Lower leg skin (tissue), 4 donors: ENCODE measurements at regions not wholly inside any gene's neighbourhood (a gene's known extent, or its start where the extent isn't known, plus 50 kb on each side); places are given as distances from the start of the nearest gene placed in this dataset.

Source experiments
- DNase-seq, 2 donors: peaks; one replicate each; pipeline ENCODE4 v3.0.0-alpha.2; 2019; ENCODE audit warnings: low spot score in 2 of 2
- H3K4me3 ChIP-seq: fragments of 200-600 bp; sonication (generic); 2 replicates; pipeline ENCODE4 v1.5.1; 2017; ENCODE audit warnings: mild to moderate bottlenecking, low read depth; ENCODE audit not compliant: poor library complexity, severe bottlenecking
- POLR2A ChIP-seq, 2 donors: fragments of 450-650 bp; IDR thresholded peaks; one replicate each; pipeline ENCODE4 v1.6.1; 2016 to 2017; ENCODE audit warnings: antibody characterized with exemption in 2 of 2, mild to moderate bottlenecking in 1 of 2, moderate library complexity in 1 of 2
- WGBS, 2 donors: methylation state at CpG; one replicate each; pipeline ENCODE4 v1.1.5; 2018; 5-methylcytosine and 5-hydroxymethylcytosine counted together
- intact Hi-C: fragments of 100-400 bp; cut with DNase I; formaldehyde crosslinking; loops from one replicate; pipeline ENCODE4 v1.15.0; 2023; ENCODE audit warnings: low total_unique reads
- TF ChIP-seq, protein P1 (sequence below), 3 donors: fragments of 450-650 bp; IDR thresholded peaks; one replicate each; pipeline ENCODE4 v1.5.1; 2016; ENCODE audit warnings: antibody characterized with exemption in 3 of 3, mild to moderate bottlenecking in 3 of 3, moderate library complexity in 2 of 3

DNA sequence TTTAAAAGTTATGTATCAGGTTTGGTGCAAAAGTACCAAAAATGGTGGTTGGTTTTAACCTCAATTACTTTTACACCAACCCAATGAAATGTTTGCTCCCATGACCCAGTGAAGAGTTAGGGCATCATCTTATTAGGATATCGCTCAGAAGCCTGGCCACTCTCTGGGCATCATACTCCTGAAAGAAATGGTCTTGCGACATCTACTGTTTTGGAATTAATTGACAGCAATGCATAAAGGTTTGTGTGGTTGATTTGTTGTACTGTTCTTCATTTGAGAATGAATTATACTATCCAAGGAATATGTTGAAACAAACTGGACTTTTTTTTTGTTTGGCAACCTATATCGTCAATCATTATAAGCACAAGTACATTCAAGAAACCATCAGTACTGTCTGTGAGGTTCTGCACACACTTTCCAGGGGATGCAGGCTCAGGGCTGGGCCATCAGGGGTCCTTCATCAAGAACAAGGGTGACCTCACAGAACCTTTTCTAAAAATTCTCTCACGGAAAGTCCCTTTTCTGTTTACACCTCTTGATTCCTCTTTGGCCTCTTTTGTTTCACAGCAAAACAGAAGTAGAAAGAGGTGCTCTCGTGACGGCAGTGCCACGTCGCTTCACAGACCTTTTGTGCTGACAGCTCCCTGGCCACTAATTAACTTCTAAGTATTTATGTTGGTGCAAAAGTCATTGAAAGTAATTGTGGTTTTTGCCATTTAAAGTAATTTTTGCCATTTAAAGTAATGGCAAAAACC lies 117.2 kb upstream of the KLF6 start:
- TF ChIP-seq, protein P1, sequence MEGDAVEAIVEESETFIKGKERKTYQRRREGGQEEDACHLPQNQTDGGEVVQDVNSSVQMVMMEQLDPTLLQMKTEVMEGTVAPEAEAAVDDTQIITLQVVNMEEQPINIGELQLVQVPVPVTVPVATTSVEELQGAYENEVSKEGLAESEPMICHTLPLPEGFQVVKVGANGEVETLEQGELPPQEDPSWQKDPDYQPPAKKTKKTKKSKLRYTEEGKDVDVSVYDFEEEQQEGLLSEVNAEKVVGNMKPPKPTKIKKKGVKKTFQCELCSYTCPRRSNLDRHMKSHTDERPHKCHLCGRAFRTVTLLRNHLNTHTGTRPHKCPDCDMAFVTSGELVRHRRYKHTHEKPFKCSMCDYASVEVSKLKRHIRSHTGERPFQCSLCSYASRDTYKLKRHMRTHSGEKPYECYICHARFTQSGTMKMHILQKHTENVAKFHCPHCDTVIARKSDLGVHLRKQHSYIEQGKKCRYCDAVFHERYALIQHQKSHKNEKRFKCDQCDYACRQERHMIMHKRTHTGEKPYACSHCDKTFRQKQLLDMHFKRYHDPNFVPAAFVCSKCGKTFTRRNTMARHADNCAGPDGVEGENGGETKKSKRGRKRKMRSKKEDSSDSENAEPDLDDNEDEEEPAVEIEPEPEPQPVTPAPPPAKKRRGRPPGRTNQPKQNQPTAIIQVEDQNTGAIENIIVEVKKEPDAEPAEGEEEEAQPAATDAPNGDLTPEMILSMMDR (IDR thresholded peaks at IDR 0.05) = no peak
- TF ChIP-seq POLR2A (IDR thresholded peaks at IDR 0.05) = no peak
- WGBS, 2 donors = 56 to 64% methylated on average over 8 of the region's 8 CpGs
- intact Hi-C loops = no loop called here
- no peak for DNase-seq
- H3K4me3 ChIP-seq = no peak overlapping the region

GRCh38 chr10:3901370-3901769 lies 116.4 kb upstream of the KLF6 start:
- intact Hi-C loops = no loop called here
- WGBS, 2 donors = 83 to 85% methylated on average over 2 of the region's 2 CpGs

DNA sequence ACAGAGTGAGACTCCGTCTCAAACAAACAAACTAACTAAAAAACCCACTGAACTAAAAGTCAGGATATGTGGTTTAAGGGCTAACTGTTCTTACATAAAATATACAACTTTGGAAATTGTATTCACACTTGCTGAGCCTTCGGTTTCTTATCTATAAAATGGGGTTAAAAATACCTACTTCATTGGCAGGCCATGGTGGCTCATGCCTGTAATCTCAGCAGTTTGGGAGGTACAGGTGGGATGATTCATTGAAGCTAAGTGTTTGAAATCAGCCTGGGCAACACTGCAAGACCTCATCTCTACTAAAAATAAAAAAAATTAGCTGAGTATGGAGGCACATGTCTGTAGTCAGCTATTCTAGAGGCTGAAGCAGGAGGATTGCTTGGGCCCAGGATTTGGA lies 115.4 kb upstream of the KLF6 start:
- DNase-seq = no peak
- no peak overlapping the region for H3K4me3 ChIP-seq
- no peak for TF ChIP-seq POLR2A (IDR thresholded peaks at IDR 0.05)
- TF ChIP-seq, protein P1 (IDR thresholded peaks at IDR 0.05) = no peak
- WGBS, 2 donors = 92 to 93% methylated on average over 2 of the region's 2 CpGs
- intact Hi-C loops = no loop called here

More at GRCh38 chr10:3901370-3901769, 116.4 kb upstream of the KLF6 start:
- no peak for DNase-seq
- H3K4me3 ChIP-seq = no peak overlapping the region
- TF ChIP-seq, protein P1 (IDR thresholded peaks at IDR 0.05) = no peak
- TF ChIP-seq POLR2A (IDR thresholded peaks at IDR 0.05) = no peak

GRCh38 chr10:3898821-3899220 lies 113.8 kb upstream of the KLF6 start:
- intact Hi-C loops = no loop called here
- no peak for TF ChIP-seq POLR2A (IDR thresholded peaks at IDR 0.05)
- TF ChIP-seq, protein P1 (IDR thresholded peaks at IDR 0.05) = no peak
- no peak overlapping the region for H3K4me3 ChIP-seq
- 54 to 62% methylated on average over 4 of the region's 4 CpGs for WGBS, 2 donors
- DNase-seq = no peak

DNA sequence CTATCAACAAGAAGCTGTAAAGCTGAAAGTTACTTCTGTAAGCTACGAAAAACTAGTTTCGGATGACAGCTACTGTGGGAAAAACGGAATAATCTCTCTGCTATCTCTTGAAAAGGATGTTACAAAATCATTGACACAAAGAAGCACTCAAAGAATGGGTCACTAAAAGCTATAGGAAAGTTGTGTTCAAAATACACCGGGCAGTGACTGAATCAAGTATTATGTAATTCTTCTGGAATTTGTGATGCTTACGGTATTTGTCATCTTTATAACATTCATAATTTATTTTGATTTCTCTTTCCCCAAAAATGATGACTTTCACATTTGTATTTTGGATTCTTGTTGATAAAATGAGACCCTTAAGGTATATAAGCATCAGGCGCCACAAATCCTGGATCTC lies 112.1 kb upstream of the KLF6 start:
- TF ChIP-seq POLR2A (IDR thresholded peaks at IDR 0.05) = no peak
- TF ChIP-seq, protein P1 (IDR thresholded peaks at IDR 0.05) = no peak
- DNase-seq = no peak
- no peak overlapping the region for H3K4me3 ChIP-seq
- intact Hi-C loops = no loop called here
- WGBS, 2 donors = 51 to 75% methylated on average over 6 of the region's 6 CpGs

DNA sequence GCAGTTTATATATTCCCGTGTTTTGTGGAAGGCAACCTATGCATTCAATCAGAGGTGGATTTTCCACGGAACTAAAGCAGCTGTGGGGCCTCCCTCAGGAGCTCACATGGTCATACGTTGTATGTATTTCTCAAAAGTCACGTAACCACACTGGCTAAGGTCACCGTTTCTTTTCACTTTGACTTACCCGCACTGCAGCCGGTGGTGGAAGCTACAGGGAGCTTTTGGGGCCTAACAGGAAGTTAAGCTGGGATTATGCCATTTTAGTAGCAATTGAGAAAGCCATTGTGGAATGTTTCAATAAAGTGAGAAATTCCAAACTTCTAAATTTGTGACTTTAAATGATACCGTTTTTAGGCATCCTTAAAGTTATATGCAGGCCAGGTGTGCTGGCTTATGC lies 111.2 kb upstream of the KLF6 start:
- WGBS, 2 donors = 90 to 92% methylated on average over 8 of the region's 8 CpGs
- intact Hi-C loops = no loop called here
- no peak for DNase-seq
- H3K4me3 ChIP-seq = no peak overlapping the region
- no peak for TF ChIP-seq POLR2A (IDR thresholded peaks at IDR 0.05)
- TF ChIP-seq, protein P1 (IDR thresholded peaks at IDR 0.05) = no peak
